HFFc6 (cell line): ENCODE measurements at regions not wholly inside any gene's neighbourhood (a gene's known extent, or its start where the extent isn't known, plus 50 kb on each side); places are given as distances from the start of the nearest gene placed in this dataset.

Experiments used
- DNase-seq: peaks from one replicate; pipeline ENCODE4 v3.0.0-alpha.2; 2018
- H3K27ac Mint-ChIP-seq: 2 replicates; pipeline ENCODE4 v1.8.0; 2020; ENCODE audit warnings: mild to moderate bottlenecking, mixed read lengths
- H3K27me3 Mint-ChIP-seq: 2 replicates; pipeline ENCODE4 v1.8.0; 2021; ENCODE audit warnings: mild to moderate bottlenecking, moderate library complexity, mixed read lengths; ENCODE audit not compliant: insufficient read depth
- H3K36me3 Mint-ChIP-seq: 2 replicates; pipeline ENCODE4 v1.8.0; 2021; ENCODE audit warnings: low read depth, mixed read lengths
- H3K4me1 Mint-ChIP-seq: 2 replicates; pipeline ENCODE4 v1.8.0; 2020; ENCODE audit warnings: low read depth, mixed read lengths
- H3K4me3 Mint-ChIP-seq: 2 replicates; pipeline ENCODE4 v1.8.0; 2020; ENCODE audit warnings: mild to moderate bottlenecking, moderate library complexity, mixed read lengths
- H3K9me3 Mint-ChIP-seq: 2 replicates; pipeline ENCODE4 v1.8.0; 2020; ENCODE audit warnings: mild to moderate bottlenecking, mixed read lengths
- CTCF ChIP-seq: fragments of 200-600 bp; sonication (generic); IDR thresholded peaks from 2 replicates; pipeline ENCODE4 v1.5.0; 2021; ENCODE audit warnings: antibody characterized with exemption, mild to moderate bottlenecking

- DNase-seq, result no peak
- TF ChIP-seq CTCF, result no peak
- peaks cover 2% of the 10 kb centered on the region; the same call in 1 of the 2 replicates for H3K27me3 Mint-ChIP-seq
- no peak overlapping the region for H3K27ac Mint-ChIP-seq
- H3K9me3 Mint-ChIP-seq, result peaks cover 57% of the 10 kb centered on the region
- no peak overlapping the region for H3K4me3 Mint-ChIP-seq
- H3K36me3 Mint-ChIP-seq, result peaks cover 8% of the 10 kb centered on the region; the same call in 1 of the 2 replicates
- H3K4me1 Mint-ChIP-seq, result no peaks in the 10 kb centered on the region
Observed at GRCh38 chr18:77376733-77377094, 127.1 kb downstream of the GALR1 start.

- no peak overlapping the region for H3K4me3 Mint-ChIP-seq
- H3K27ac Mint-ChIP-seq, result no peak overlapping the region
- H3K36me3 Mint-ChIP-seq, result peaks cover 8% of the 10 kb centered on the region; the same call in 1 of the 2 replicates
Observed at GRCh38 chr18:77377813-77378212, 128.2 kb downstream of the GALR1 start.

GRCh38 chr18:77379976-77380509 lies 130.4 kb downstream of the GALR1 start:
- no peak for TF ChIP-seq CTCF
- Mint-ChIP-seq H3K4me1 (no peaks in the 10 kb centered on the region), H3K9me3 (peaks cover 65% of the 10 kb centered on the region), H3K36me3 (peaks cover 5% of the 10 kb centered on the region; the same call in 1 of the 2 replicates), H3K4me3 (no peak overlapping the region), H3K27ac (no peak overlapping the region), H3K27me3 (peaks cover 2% of the 10 kb centered on the region; the same call in 1 of the 2 replicates)
- no peak for DNase-seq

More at GRCh38 chr18:77377813-77378212, 128.2 kb downstream of the GALR1 start:
- Mint-ChIP-seq H3K9me3 (peaks cover 60% of the 10 kb centered on the region), H3K4me1 (no peaks in the 10 kb centered on the region), H3K27me3 (peaks cover 2% of the 10 kb centered on the region; the same call in 1 of the 2 replicates)
- TF ChIP-seq CTCF, result no peak
- DNase-seq, result no peak

- Mint-ChIP-seq H3K36me3 (peaks cover 5% of the 10 kb centered on the region; the same call in 1 of the 2 replicates), H3K4me3 (no peak overlapping the region), H3K4me1 (no peaks in the 10 kb centered on the region), H3K9me3 (peaks cover 65% of the 10 kb centered on the region), H3K27me3 (peaks cover 2% of the 10 kb centered on the region; the same call in 1 of the 2 replicates), H3K27ac (no peak overlapping the region)
- no peak for DNase-seq
- TF ChIP-seq CTCF, result no peak
Observed at GRCh38 chr18:77380695-77381094, 131.0 kb downstream of the GALR1 start.

- H3K27me3 Mint-ChIP-seq, result no peaks in the 10 kb centered on the region
Observed at GRCh38 chr18:77392321-77392720, 142.7 kb downstream of the GALR1 start.

More at GRCh38 chr18:77392321-77392720, 142.7 kb downstream of the GALR1 start:
- no peak overlapping the region for H3K27ac Mint-ChIP-seq
- no peak for TF ChIP-seq CTCF
- H3K9me3 Mint-ChIP-seq, result peaks cover 52% of the 10 kb centered on the region
- H3K4me3 Mint-ChIP-seq, result no peak overlapping the region
- H3K4me1 Mint-ChIP-seq, result no peaks in the 10 kb centered on the region
- DNase-seq, result no peak
- H3K36me3 Mint-ChIP-seq, result 0 out of 2 replicates have a peak, but pooled peaks cover 5% of the 10 kb centered on the region
